ENCODE measurements at regions not wholly inside any gene's neighbourhood (a gene's known extent, or its start where the extent isn't known, plus 50 kb on each side); places are given as distances from the start of the nearest gene placed in this dataset.

DNA sequence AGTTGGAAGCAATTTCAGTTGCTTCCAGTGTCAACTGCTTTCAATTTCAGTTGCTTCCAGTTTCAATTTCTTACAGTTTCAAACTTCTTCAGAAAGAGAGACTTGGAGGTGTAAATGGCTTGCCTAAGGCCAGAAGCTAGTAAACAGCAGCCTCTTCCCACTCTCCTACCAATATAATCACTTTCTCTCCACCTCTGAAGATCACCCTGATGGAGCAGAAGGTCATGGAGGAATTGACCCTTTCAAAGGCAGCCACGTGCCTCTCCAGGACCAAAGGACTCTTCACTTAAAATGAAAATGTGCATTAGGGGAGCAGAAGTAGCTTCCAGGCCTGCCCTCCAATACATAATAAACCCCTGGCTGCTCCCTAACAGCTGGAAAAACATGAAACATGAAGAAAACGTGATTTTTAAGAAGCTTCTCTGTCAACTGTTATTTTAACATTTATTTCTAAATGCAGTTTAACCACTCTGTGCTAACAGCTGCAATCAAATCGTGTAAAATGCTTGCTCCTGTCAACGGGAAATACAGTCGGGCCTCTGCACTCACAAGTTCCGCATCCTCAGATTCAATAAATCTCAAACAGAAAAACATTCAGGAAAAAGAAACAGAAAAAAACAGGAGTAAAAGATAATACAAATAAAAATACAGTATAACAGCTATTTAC lies 1020.6 kb downstream of the XPNPEP1 start:
- peak; percentile 87 for FAIRE-seq

GRCh38 chr10:108901781-108902618 lies 1021.3 kb downstream of the XPNPEP1 start:
- no peak for FAIRE-seq

More for the DNA sequence above, 1020.6 kb downstream of the XPNPEP1 start:
- no peak for DNase-seq (ENCODE audit: insufficient read length, low spot score)

GRCh38 chr10:108899670-108900069 lies 1023.6 kb downstream of the XPNPEP1 start:
- DNase-seq (ENCODE audit: insufficient read length, low spot score) (no peak), FAIRE-seq (no peak)

More at GRCh38 chr10:108901781-108902618, 1021.3 kb downstream of the XPNPEP1 start:
- no peak for DNase-seq (ENCODE audit: insufficient read length, low spot score)

DNA sequence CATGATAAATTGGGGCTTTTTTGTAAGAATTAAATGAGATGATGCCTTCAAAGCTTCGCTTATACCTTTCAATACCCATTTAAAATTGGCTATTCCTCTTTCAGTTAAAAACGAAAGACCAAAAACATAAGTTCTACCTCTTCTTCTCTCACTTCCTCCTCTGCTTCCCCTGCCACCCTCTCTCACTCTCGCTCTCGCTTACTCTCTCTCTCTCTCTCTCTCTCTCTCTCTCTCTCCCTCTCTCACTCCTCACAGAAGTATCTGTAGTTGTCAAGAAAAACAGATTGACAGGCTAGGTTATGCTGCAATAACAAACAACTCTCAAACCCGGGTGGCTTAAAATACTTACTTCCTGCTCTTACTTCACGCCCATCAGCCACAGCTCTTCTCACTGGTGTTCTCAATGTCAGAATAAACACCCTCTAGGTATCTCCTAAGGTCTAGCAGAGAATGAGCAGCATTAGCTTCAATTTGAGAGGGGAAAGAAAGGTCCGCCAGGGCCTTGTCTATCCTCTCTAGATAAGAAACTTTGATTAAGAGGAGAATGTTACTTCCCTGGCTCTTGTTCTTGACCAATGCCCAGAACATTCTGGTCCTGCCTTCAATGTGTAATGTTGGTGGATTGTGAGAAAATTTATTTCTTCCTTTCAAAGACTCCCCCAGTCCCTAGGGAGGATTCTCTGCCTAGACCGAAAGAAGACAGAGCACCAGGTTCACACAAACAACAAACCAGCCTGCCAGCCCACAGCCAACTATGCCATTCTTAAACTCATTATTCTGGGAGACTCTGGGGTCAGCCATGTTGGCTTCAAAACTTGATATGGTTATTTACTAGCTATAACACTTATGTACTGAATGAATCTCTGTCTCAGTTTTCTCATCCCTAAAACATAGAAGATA lies 1028.7 kb downstream of the XPNPEP1 start:
- DNase-seq (ENCODE audit: insufficient read length, low spot score) (no peak), FAIRE-seq (peak; percentile 45)

DNA sequence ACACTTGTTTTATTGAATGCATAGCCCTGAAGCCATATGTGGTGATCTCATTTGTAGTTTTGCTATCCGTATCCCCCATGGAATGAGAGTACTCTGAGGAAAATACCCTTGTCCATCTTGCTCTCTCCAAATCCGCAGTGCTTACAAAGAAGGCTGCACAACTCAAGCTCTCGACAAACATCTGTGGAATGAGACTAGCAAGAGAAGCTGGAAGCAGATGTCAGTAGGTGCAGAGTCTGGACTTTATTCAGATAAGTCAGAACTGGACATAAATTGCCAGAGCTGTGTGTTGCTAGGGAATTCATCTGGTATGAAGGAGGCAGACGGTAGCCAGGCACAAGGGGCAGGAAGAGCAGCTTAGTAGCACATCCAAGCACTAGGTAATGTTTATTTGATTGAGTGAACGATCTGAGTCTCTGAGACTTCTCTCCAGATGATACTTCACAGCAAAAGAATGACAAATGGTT lies 1046.2 kb downstream of the XPNPEP1 start:
- no peak for DNase-seq (ENCODE audit: insufficient read length, low spot score)

GRCh38 chr10:108872854-108873253 lies 1050.5 kb downstream of the XPNPEP1 start:
- FAIRE-seq: no peak
- no peak for DNase-seq (ENCODE audit: insufficient read length, low spot score)

More for the DNA sequence above, 1046.2 kb downstream of the XPNPEP1 start:
- FAIRE-seq: no peak

DNA sequence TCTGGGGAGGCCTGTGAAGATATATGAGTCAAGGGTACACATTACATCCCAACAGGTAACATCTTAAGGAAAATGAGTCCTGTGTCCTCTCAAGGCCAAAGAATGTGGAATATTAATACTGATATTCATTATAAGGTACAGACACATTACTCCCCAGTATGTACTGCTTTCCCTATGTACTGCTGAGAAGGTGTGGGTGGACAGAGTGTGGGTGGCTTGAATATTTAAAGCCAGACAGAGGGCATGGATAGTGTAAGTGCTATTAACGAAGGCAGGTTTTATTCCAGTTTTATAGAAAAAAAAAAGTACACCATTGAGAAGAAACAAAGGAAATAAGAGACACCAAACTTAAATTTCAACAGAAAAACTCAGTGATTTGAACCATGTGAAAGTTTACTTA lies 1054.4 kb downstream of the XPNPEP1 start:
- DNase-seq (ENCODE audit: insufficient read length, low spot score): no peak
- FAIRE-seq: no peak

DNA sequence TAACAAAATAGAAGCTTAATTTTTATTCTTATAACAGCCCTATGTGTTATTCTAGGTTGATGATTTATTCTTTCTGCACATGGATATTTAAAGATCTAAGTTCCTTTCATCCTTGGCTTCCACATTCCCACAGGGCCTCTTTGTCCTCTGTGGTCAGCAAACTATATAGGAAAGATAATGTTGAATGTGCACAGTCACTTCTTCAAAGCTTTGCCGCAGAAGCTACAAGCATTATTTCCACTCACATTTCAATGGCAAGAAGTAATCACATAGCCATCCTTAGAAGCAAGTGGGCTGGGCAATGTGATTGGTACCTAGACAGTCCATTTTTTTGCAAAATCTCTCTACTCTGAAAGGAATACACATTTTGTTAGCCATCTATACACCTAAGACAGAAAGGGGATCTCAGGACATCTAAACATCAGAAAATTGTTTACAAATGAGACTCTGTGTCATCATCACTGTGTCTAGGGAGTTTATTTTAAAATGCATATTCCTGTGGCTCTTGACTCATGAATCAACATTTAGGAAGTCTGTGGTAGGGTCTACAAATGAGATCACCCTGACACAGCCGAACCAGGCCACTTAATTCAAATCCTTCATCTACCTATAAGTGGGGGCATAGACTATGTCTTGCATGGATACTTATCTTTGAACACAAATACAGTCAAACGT lies 1060.5 kb downstream of the XPNPEP1 start:
- FAIRE-seq (no peak), DNase-seq (ENCODE audit: insufficient read length, low spot score) (no peak)

- FAIRE-seq (no peak), DNase-seq (ENCODE audit: insufficient read length, low spot score) (no peak)
Observed at GRCh38 chr10:108861181-108861754, 1062.0 kb downstream of the XPNPEP1 start.

DNA sequence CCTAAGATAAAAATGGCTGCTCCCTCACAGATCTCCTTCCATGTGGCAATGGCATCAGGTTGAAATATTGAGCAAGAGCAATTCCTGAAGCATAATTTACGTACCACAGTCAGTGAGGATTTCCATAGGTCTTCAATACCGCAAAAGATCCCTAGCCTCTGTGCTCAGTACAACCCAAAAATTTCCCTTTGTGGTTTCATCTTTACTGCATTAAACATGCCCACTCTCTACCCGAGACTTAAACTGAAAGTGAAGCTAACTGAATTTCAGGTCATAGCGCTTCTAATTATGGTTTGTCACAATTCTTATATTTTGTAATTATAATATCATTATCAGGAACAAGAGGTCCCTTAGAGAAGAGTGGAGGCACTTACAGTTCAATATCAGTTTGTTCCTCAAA lies 1071.1 kb downstream of the XPNPEP1 start:
- peak; percentile 1 for DNase-seq (ENCODE audit: insufficient read length, low spot score)
- peak; percentile 89 for FAIRE-seq

DNA sequence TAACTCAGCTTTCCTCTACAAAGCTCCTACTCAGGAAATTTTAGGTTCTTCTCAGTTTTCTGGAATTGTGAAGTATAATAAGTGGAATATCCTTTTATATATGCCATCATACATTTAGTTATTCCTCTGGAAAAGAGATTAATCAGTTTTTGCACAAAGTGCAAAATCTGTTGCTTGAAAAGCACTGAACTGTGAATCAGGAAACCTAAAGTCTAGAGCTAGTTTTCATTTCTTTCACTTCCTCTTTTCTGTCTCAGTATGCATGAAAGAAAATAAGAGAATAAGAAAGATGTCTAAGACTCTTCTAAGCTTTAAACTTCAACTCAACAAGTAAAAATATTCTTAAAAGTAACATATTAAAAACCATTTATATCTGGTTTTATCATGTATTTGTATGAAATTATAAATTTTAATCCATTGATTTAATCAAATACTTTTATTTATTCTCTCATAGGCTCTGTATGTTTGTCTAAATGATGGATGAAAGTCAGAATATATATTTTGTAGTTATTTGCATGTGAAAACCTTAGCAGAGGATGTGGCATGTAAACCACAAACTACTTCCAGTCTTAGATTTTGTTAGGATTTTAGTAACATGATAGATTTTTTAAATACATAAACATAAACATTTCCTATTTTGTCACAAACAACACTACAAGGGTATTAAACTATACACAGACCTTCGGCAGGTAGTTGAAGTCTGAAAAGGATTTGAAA lies 1073.0 kb downstream of the XPNPEP1 start:
- DNase-seq (ENCODE audit: insufficient read length, low spot score) (peak; percentile 2), FAIRE-seq (peak; percentile 96)

GRCh38 chr10:108849688-108850087 lies 1073.6 kb downstream of the XPNPEP1 start:
- no peak for FAIRE-seq
- no peak for DNase-seq (ENCODE audit: insufficient read length, low spot score)

GRCh38 chr10:108849186-108849585 lies 1074.1 kb downstream of the XPNPEP1 start:
- FAIRE-seq: peak; percentile 64
- no peak for DNase-seq (ENCODE audit: insufficient read length, low spot score)

GRCh38 chr10:108848046-108848445 lies 1075.3 kb downstream of the XPNPEP1 start:
- FAIRE-seq (no peak), DNase-seq (ENCODE audit: insufficient read length, low spot score) (no peak)

- no peak for FAIRE-seq
- DNase-seq (ENCODE audit: insufficient read length, low spot score): no peak
Observed at GRCh38 chr10:108840944-108841343, 1082.4 kb downstream of the XPNPEP1 start.

- no peak for FAIRE-seq
- no peak for DNase-seq (ENCODE audit: insufficient read length, low spot score)
Observed at GRCh38 chr10:108836362-108836761, 1086.9 kb downstream of the XPNPEP1 start.

- no peak for DNase-seq (ENCODE audit: insufficient read length, low spot score)
- FAIRE-seq: no peak
Observed at GRCh38 chr10:108822026-108822425, 1101.3 kb downstream of the XPNPEP1 start.

DNA sequence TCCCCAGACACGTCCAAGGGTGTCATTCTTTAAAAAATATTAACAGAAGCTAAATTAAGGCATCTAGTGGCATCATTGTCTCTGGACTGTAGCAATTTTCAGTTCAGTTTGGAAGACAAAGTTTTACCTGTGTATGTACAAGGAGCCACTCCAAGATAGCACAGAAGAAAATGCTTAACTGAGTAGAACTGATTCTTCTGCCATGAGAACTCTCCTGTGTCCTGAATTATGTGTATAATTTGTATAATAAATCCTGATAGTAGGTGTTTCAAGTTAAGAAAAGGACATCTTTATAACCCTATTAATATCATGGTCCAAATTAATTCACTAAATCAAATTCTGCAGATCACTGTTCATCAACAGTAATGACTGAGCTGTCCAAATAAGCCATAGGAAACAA lies 1104.0 kb downstream of the XPNPEP1 start:
- no peak for DNase-seq (ENCODE audit: insufficient read length, low spot score)
- FAIRE-seq: no peak

GRCh38 chr10:108817584-108817983 lies 1105.7 kb downstream of the XPNPEP1 start:
- no peak for DNase-seq (ENCODE audit: insufficient read length, low spot score)

More at GRCh38 chr10:108817584-108817983, 1105.7 kb downstream of the XPNPEP1 start:
- FAIRE-seq: no peak

Measured in GM19239 (cell line).